ENCODE measurements at regions not wholly inside any gene's neighbourhood (a gene's known extent, or its start where the extent isn't known, plus 50 kb on each side); places are given as distances from the start of the nearest gene placed in this dataset.
"Not testable (repeated sequence)": the region's sequence is repeated elsewhere in the genome, so short reads cannot be mapped to it uniquely, and the experiment has no call there.

- TF ChIP-seq CTCF, EP300, POLR2AphosphoS5 (IDR thresholded peaks at IDR 0.05): not testable (repeated sequence)
Measured at GRCh38 chr12:9450127-9450567, 157.6 kb downstream of the KLRB1 start.
